Activated gamma-delta T cell (primary cell): ENCODE measurements at regions not wholly inside any gene's neighbourhood (a gene's known extent, or its start where the extent isn't known, plus 50 kb on each side); places are given as distances from the start of the nearest gene placed in this dataset.
"Not testable (repeated sequence)": the region's sequence is repeated elsewhere in the genome, so short reads cannot be mapped to it uniquely, and the experiment has no call there.

Source experiments
- DNase-seq: peaks from one replicate; lab custom pipeline; 2025; lab: John Stamatoyannopoulos, UW

GRCh38 chr9:36521148-36521547 lies 51.5 kb upstream of the MELK start:
- no peak for DNase-seq

GRCh38 chr9:36517131-36517530 lies 55.6 kb upstream of the MELK start:
- no peak for DNase-seq

- DNase-seq, result no peak
These were observed 68.5 kb upstream of the MELK start for GRCh38 chr9:36504156-36504555.

- no peak for DNase-seq
These were observed 69.3 kb upstream of the MELK start for GRCh38 chr9:36503172-36504088.

- no peak for DNase-seq
These were observed 71.0 kb upstream of the MELK start for GRCh38 chr9:36501727-36502126.

GRCh38 chr9:36500931-36501330 lies 71.8 kb upstream of the MELK start:
- DNase-seq, result not testable (repeated sequence)

- no peak for DNase-seq
These were observed 73.4 kb upstream of the MELK start for GRCh38 chr9:36499174-36499890.

GRCh38 chr9:36493564-36493963 lies 79.1 kb upstream of the MELK start:
- not testable (repeated sequence) for DNase-seq

- no peak for DNase-seq
These were observed 79.8 kb upstream of the MELK start for GRCh38 chr9:36492865-36493264.

GRCh38 chr9:36489453-36489852 lies 83.2 kb upstream of the MELK start:
- DNase-seq, result no peak

- DNase-seq, result no peak
These were observed 84.3 kb upstream of the MELK start for GRCh38 chr9:36488389-36488756.

- DNase-seq, result peak; percentile 90
These were observed 85.0 kb upstream of the MELK start for GRCh38 chr9:36487482-36488388.

- no peak for DNase-seq
These were observed 85.7 kb upstream of the MELK start for GRCh38 chr9:36486933-36487481.

GRCh38 chr9:36486329-36486932 lies 86.3 kb upstream of the MELK start:
- DNase-seq, result no peak

GRCh38 chr9:36485647-36486328 lies 85.7 kb upstream of the RNF38 start:
- no peak for DNase-seq

- no peak for DNase-seq
These were observed 84.1 kb upstream of the RNF38 start for GRCh38 chr9:36484124-36484523.

- DNase-seq, result no peak
These were observed 79.0 kb upstream of the RNF38 start for GRCh38 chr9:36479101-36479500.

- no peak for DNase-seq
These were observed 71.3 kb upstream of the RNF38 start for GRCh38 chr9:36471359-36471758.

- no peak for DNase-seq
These were observed 70.7 kb upstream of the RNF38 start for GRCh38 chr9:36470643-36471290.

- DNase-seq, result no peak
These were observed 63.4 kb upstream of the RNF38 start for GRCh38 chr9:36463467-36463866.
